ENCODE measurements at regions not wholly inside any gene's neighbourhood (a gene's known extent, or its start where the extent isn't known, plus 50 kb on each side); places are given as distances from the start of the nearest gene placed in this dataset.
"Not testable (repeated sequence)": the region's sequence is repeated elsewhere in the genome, so short reads cannot be mapped to it uniquely, and the experiment has no call there.

DNA sequence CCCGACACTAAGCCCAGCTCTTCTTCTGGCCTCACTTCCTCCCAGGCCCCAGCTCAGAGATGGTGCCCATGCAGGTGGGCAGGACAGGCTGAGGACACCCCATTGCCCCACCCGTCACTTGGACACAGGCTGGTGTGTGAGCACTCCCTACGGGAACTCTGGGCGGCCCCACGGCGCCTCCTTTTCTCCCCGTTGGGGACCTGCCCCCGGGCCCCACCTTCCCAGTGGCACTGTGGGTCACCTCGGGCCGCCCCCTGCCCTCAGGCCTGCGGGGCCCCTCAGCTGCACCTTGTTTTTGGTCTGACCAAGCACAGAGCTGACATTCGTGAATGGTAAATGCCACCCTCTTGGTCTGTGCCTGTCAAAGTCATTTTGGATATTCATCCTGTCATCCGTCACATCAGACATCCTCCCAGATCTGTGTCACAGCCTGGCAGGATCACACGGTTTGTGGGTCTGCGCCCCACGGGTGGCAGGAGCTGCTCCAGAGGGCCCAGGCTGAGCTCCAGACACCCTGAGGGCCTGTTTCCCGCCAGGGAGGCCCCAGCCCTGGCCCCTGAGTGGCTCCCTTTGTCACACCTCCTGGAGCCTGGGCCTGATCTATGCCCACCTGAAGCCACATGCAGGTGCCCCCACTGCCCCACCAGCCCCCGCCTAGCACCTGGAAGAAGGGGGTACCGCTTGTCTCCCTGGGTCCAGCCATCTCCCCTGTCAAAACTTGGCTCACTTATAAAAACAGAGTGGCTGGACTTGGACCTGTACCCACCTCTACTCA is 1188.5 kb downstream of the BRD1 start:
- DNase-seq (ENCODE audit: low spot score): no peak

DNA sequence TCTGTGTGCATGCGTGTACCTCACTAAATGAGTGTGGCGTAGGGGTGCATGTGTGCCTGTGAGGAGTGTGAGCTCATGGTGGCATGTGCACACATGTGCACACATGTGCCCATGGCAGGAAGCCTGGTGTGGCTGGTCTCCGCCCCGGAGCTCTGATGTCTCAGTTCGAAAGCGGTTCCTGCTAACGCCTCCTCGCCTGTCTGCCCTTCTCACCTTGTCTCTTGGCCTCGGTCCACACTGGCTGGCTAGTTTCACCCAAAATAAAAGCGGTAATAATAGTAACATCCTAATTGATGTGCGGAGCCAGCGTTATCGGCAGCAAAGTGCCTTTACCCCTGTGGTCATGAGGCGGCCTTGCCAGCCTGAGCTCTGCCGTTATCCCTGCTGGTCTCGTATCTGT is 1190.4 kb downstream of the BRD1 start:
- no peak for DNase-seq (ENCODE audit: low spot score)

DNA sequence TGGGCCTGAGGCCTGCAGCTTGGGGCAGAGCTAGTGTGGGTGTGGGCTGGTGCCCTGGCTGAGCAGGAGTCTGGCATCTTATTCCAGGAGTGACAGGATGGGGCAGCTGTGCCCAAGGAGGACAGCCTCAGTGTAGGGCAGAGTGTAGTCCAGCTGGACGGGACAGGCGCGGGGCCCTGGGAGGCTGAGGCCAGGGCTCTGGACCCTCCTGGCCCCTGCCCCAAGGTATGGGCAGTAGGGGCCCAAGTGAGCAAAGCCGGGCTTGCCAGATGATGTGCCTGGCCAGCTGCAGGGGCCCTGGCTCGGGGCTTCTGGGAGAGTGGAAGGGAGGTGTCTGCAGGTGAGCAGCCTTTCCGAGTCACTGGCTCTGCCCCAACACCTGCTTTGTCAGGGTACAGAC is 1190.9 kb downstream of the BRD1 start:
- no peak for DNase-seq (ENCODE audit: low spot score)

DNA sequence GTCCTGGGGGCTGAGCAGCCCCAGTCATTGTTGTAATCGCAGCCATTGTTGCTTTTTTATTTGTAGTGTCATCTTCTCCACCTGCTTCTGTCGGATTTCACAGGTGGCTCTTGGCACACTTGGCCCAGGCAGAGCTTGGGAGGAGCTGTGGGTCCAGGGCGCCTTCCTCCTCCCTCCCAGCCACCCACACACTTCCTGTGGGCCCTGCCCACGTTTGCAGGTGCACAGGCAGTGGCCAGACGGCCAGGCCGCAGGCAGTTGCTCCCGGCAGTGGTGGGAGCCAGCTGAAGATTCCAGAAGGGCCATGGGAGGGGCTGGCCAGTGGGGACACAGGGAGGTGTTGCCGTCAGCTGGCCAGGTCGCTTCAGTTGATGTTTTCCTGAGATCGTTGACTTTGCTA is 1191.9 kb downstream of the BRD1 start:
- DNase-seq (ENCODE audit: low spot score): no peak

DNA sequence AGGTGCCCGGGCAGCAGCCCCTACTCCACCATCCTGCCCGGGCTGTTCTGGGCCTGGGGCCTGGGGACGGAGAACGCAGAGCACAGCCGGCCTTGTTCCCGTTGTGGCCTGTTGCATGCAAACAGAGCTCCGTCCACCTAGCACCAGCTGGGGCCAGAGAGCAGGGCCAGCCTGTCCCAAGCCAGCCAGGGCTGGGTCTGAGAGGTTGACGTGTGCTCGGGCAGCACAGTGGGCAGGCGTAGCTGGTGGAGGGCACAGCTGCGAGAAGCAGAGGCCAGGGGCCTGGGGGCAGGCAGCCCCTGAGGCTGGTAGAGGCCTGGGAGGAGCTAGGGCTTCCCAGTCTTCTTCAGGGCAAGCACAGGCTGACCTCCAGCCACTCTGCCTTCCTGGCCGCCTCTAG is 1192.6 kb downstream of the BRD1 start:
- no peak for DNase-seq (ENCODE audit: low spot score)

DNA sequence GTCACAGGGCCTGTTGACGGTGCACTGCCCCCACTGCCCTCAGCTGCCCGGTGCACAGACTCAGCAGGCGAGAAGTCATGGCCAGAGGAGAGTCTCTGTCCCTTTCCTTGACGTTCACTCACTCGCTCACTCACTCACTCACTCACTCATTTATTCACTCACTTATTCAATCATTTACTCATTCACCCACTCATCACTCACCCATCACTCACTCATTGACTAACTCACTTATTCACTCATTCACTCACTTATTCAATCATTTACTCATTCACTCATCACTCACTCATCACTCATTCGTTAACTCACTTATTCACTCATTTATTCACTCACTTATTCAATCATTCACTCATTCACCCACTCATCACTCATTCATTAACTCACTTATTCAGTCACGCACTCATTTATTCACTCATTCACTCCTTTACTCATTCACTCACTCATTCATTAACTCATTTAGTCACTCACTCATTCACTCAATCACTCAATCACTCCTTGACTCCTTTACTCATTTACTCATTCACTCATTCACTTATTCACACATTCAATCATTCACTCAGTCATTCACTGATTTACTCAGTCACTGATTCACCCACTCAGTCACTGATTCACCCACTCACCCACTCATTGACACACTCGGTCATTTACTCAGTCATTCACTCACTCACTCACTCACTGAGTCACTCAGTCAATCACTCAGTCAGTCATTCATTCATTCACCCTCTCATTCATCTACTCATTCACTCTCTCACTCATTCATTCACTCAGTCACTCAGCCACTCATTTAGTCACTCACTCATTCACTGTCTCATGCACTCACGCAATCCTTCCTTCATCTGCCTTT is 1193.5 kb downstream of the BRD1 start:
- no peak for DNase-seq (ENCODE audit: low spot score)

DNA sequence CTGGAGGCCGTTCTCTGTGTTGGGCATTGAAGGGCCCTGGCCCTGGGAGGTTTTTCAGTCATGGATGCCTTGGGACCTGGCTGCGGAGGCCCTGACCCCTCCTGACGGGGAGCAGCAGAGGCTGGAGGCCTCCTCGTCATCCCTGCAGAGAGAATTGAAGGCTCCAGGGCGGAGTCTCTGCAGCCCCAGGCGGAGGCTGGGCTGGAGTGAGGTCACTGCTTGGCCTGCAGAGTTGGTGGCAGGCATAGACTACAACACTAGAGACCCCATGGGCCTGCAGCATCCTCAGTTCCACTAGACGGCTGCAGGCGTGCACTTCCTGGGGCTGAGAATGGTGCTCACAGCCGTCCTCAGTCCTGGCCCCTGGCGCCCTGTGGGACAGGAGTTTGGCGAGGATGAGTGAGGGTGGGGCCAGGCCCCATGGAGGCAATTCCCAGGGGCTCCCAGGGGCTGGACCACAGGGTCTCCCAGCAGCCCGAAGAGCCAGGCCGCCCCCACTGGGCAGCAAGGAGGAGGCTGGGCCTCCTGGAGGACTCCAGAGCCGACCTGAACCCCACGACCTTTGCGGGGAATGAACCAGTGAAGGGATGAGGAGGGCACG is 1194.9 kb downstream of the BRD1 start:
- peak; percentile 38 for DNase-seq (ENCODE audit: low spot score)

DNA sequence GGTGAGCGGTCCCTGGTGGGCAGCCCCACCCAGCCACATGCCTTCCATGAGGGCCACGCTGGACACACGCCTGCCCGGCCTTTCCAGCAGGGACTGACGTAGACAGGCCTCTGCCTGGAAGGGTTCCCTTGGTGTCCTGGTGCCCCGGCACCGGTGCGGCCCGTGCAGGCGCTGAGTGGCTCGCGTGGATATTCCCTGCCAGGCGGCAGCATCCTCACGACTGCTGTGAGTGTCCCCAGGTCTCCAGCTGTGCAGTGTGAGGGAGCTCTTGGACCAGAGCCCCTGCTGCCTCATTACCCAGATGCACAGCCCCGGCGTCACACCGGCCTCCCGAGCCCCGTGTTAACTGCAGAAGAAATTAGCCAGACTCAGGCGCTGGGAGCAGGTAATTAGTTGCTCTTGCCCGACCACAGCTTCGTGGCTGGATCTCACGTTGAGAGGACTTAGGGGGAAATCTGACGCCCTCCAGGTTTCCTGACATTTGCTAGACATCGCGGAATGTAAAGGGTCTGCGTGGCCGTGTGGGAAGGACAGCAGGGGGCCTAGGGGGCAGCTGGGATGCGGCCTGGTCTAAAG is 1196.3 kb downstream of the BRD1 start:
- DNase-seq (ENCODE audit: low spot score): no peak

DNA sequence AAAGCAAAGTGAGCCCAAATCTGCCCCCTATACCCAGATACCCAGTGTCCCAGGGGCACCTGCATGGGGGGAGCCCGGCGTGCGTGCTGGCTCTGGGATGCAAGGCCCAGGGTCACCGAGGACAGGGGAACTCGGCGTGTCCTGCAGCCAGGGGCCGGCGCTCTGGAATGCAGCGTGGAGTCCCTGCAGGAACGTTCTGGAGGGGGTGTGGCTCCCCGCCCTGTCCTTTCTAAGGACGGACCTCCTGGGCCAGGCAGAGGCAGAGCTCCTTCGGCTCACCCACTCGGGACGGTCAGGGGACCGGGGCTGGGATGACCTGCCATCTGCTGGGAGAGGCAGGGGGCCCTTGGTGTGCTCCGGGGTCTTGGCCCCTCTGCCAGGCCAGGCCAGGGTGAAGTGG is 1196.8 kb downstream of the BRD1 start:
- DNase-seq (ENCODE audit: low spot score): no peak

DNA sequence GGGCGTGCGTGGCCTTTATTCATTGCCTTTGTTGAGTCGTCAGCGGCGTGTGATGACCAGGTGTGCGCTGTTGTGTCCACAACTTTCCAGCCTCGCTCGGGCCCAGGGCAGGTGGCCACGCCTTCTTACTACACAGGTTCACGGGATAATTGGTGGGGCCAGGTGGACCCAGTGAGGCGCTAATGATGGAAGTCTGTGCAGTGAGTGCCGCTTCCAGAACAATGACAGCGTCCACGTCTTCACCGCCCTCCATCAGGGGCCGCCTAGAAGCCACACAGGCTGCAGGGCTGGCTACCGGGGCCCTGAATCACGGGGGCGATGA is 1197.3 kb downstream of the BRD1 start:
- no peak for DNase-seq (ENCODE audit: low spot score)

DNA sequence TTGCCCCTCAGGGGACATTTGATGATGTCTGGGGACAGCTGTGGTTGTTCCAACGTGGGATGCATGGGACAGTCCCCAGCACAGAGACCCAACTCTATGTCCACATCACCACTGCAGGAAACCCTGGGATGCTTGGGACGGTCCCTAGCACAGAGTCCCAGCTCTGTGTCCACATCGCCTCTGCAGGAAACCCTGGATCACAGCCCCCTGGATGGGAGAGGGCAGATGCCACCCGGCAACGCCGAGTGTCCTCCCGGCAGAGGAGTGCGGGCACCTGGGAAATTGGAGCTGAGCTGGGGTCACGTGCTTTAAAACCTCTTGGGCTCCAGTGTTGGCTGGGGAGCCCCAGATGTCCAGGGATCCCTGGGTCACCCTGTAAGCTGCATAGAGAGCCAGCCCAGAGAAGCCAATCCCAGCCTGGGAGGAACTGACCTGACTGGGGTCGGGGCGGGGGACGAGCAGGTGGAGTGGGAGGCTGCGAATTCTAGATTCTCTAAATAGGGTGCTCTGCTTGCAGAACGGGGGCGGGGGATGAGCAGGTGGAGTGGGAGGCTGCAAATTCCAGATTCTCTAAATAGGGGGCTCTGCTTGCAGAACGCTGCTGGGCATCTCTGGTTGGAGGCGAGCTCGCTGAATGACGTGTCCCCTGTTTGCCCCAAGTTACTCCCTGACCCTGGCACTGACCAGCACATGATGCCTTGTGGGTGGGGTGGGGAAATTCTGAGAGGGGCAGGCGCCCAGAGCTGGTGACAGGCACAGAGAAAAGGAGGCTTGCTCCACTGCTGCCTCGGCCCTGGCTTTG is 1197.8 kb downstream of the BRD1 start:
- DNase-seq (ENCODE audit: low spot score): no peak

DNA sequence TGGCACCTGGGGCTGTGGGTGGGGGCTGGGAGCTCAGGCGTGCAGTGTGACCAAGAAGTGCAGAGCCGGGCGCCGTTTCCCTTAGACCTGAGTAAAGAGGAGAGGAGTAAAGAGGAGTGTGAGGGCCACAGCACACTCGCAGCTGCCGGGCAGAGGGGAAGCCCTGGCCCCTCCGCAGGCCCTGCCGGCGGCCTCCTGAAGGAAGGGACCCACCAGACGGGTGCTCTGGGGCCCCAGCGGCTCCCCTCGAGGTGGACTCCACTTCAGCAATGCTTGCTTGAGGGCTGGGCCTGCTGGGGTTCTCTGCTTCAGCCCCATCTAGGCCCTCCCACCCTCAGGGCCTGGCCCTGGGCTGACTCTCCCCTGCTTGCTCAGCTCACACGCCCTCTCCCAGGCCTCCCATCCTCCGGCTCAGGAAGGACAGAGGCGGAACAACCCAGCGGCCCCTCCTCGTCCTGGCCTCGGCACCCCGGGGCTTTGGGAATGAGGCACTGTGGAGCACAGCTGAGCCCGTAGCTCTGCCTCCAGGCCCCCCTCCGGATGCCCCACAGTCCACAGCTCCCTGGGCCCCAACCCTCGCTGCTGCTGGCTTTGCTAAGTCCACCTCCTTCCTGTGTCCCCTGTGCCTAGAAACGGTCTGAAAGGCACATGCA is 1198.7 kb downstream of the BRD1 start:
- DNase-seq (ENCODE audit: low spot score): no peak

DNA sequence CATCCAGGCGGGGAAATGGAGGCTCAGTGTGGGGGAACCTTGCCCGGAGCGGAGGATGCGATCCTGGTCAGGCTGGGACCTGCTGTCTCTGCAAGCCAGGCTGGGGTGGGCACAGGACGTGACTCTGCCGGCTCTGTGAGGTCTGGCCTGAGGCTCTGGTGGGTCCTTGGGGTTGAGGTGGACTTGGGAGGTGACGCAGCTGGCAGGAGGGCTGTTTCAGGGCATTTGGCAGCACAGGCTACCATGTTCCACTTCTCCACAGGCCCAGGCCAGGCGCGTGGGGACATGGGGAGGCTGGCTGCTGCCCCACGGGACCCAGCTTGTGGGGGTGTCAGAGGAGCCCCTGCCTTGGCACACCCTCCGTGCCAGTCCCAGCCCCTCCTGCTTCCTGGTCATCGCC is 1199.7 kb downstream of the BRD1 start:
- no peak for DNase-seq (ENCODE audit: low spot score)

DNA sequence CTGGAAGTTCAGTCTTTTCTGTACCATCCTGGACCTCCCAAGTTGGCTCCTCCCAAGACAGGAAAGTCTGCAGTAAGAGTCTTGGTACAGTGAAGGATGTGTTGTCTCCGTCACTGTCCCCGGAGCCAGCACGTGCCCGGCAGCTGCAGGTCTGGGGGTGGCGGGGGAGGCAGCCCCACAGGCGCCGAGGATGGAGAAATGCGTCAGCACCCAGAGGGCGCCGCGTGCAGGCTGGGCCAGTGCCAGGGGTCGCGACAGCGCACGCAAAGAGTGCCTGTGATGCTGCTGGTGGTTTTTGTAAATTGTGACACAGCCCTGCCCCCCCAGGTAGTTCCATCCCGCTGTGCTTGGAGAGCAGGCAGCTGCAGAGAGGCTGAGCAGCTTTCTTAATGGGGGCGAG is 1200.5 kb downstream of the BRD1 start:
- peak; percentile 74 for DNase-seq (ENCODE audit: low spot score)

DNA sequence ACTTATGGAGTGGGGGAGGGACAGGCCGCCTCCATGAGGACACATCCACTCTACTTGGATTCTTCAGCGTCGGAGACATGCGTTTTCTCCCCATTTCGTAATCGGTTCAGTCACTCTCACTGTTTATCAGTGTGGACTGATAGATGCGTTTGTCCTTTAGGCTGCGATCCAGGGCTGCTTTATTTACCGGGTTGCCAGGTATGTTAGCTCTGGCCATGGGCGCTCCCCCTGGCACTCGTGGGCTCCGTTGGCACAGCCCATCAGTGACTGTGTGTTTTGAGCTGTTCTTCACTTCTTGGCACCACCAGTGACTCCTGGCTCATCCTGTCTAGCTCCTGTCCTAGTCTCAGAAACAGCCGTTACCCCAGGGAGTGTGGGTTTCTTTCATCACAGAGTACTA is 1203.3 kb downstream of the BRD1 start:
- no peak for DNase-seq (ENCODE audit: low spot score)

DNA sequence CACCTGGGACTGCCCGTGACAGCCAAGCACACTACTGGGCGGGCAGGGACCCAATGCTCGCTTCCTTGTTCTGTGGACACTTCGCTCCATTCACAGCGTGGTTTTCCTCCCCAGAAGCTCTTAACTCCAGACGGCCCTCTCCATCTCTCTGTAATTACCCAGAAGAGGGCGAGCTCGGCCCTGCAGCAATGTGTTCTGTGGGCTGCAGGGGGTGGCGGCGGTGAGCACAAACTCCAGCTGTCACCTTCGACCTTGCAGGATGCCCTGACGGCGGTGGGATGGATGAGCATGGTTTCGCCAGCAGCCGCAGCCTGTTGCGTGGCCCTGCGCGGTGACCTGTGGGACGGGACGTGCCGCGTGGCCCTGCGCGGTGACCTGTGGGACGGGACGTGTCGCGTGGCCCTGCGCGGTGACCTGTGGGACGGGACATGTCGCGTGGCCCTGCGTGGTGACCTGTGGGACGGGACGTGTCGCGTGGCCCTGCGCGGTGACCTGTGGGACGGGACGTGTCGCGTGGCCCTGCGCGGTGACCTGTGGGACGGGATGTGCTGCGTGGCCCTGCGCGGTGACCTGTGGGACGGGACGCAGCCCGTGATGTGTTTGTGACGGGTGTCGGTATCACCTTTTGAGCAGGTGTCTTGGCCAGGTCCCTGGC is 1204.7 kb downstream of the BRD1 start:
- DNase-seq (ENCODE audit: low spot score): no peak

DNA sequence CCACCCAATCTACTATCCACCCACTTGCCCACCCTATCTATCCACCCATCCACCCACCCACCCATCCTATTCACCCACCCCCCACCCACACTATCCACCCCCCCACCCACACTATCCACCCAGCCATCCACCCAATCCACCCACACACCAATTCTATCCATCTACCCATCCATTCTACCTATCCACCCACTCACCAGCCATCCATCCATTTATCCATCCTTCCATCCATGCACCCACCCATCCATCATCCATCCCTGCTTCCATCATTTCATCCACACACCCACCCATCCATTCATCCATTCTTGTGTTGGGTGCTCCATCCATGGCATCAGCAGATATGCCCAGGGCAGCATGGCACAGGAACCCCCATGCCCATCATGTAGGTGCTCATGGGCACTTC is 1206.6 kb downstream of the BRD1 start:
- no peak for DNase-seq (ENCODE audit: low spot score)

DNA sequence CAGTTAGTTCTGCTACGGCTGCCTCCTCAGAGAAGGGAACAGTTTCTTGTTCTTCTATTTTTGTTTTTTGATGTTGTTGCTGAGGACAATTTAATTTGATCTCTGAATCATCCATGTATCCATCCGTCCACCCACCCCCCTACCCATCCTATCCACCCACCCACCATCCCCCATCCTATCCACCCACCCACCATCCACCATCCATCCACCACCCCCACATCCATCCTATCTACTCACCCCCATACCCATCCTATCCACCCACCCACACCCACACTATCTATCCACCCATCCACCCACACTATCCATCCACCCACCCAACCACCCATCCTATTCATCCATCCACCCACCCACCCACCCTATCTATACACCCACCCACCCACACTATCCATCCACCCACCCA is 1207.2 kb downstream of the BRD1 start:
- DNase-seq (ENCODE audit: low spot score): not testable (repeated sequence)

DNA sequence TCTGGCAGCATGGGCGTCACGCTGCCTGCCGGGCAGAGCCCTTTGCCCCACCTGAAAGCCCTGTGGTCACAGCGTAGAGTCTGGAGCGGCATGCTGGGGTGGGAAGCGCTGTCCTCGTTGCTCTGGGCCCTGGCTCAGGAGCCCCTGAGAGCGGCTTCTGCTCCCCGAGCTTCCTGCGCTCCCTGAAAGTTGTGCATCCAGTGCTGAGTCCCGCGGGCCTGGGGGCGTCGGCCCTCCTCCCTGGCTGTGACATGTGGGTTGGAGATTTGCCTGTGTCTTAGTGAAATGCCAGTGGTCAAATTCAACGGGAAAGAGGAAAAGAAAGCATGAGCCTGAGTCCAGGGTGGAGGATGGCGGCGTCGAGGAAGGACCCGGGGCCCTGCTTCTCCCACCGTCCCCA is 1208.0 kb downstream of the BRD1 start:
- DNase-seq (ENCODE audit: low spot score): no peak

DNA sequence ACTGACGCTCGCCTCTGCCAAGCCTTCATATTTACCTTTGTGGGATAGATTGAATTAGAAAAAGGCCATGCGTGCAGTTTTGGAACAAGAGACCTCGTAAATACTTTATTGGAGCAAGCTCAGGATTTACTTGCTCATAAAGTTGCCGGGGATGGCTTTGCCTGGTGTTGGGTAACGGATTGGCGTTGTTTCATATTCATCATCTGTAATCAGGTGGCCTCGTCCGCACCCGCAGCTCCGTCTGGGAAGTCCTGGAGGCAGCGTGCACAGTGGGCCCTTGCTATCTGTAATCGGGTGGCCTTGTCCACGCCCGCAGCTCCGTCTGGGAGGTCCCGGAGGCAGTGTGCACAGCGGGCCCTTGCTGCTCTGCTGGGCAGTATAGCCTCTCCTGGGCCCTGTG is 1209.3 kb downstream of the BRD1 start:
- no peak for DNase-seq (ENCODE audit: low spot score)

DNA sequence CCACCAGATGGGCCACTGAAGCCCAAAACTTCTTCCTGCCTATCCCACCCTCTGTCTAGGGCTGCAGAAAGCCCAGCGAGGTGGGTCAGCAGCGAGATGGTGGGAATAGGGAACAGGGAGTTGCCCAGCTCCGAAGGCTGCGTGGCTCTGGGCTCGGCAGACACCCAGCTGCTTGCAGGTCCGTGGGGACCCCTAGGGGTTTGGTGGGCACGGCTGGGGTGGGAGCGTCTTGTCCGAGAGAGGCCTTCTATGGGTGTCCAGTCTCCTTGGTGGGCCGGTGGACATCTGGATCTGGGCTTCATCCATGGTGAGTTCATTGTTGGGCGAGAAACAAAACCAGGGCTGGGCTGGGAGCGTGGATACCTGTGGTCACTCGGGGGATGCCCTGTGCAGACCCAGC is 1211.0 kb downstream of the BRD1 start:
- DNase-seq (ENCODE audit: low spot score): no peak
